ENCODE measurements at regions not wholly inside any gene's neighbourhood (a gene's known extent, or its start where the extent isn't known, plus 50 kb on each side); places are given as distances from the start of the nearest gene placed in this dataset.

- Histone ChIP-seq H3K27me3 (replicated peaks; ENCODE audit: insufficient read depth, low read depth, low read length, poor library complexity) (peaks cover 19% of the 10 kb centered on the region), H3K36me3 (ENCODE audit: insufficient read depth, low read length, poor library complexity, severe bottlenecking) (no peaks in the 10 kb centered on the region), H3K9me3 (ENCODE audit: low read depth, low read length, poor library complexity, severe bottlenecking) (no peaks in the 10 kb centered on the region), H3K4me3 (ENCODE audit: low read depth, low read length, poor library complexity, severe bottlenecking) (no peak overlapping the region), H3K4me1 (ENCODE audit: insufficient read depth, low read length, poor library complexity, severe bottlenecking) (no peaks in the 10 kb centered on the region), H3K27ac (ENCODE audit: low read depth, low read length, poor library complexity, severe bottlenecking) (no peak overlapping the region)
- DNase-seq (ENCODE audit: low spot score), result no peak
- no peak for TF ChIP-seq EZH2 (IDR thresholded peaks at IDR 0.05; ENCODE audit: borderline replicate concordance, low read depth, low read length, poor library complexity, severe bottlenecking)
- TF ChIP-seq CTCF (conservative IDR thresholded peaks at IDR 0.05; ENCODE audit: low read depth, low read length), result no peak
- no TSS peak for BruUV-seq (replicated peaks)
- POLR2A ChIA-PET (ENCODE audit: low non-redundant PET), result no interaction called here
- intact Hi-C loops (cut with micrococcal nuclease; ENCODE audit: unreplicated experiment), result loop anchor here (10.0 kb wide), 1 partner anchor 1242 kb away; no protein-coding TSS in a partner anchor
- CTCF ChIA-PET, result no interaction called here
Measured at GRCh38 chr13:72566526-72566925, 160.9 kb downstream of the MZT1 start.

- no peaks in the 10 kb centered on the region for H3K4me1 ChIP-seq (ENCODE audit: insufficient read depth, low read length, poor library complexity, severe bottlenecking)
- no peaks in the 10 kb centered on the region for H3K36me3 ChIP-seq (ENCODE audit: insufficient read depth, low read length, poor library complexity, severe bottlenecking)
- H3K27me3 ChIP-seq (replicated peaks; ENCODE audit: insufficient read depth, low read depth, low read length, poor library complexity), result peaks cover 13% of the 10 kb centered on the region
- no peak overlapping the region for H3K4me3 ChIP-seq (ENCODE audit: low read depth, low read length, poor library complexity, severe bottlenecking)
- no TSS peak for BruUV-seq (replicated peaks)
- no peaks in the 10 kb centered on the region for H3K9me3 ChIP-seq (ENCODE audit: low read depth, low read length, poor library complexity, severe bottlenecking)
- CTCF ChIA-PET, result no interaction called here
- no peak overlapping the region for H3K27ac ChIP-seq (ENCODE audit: low read depth, low read length, poor library complexity, severe bottlenecking)
- peak; percentile 42 for DNase-seq (ENCODE audit: low spot score)
- TF ChIP-seq CTCF (conservative IDR thresholded peaks at IDR 0.05; ENCODE audit: low read depth, low read length) (peak; percentile 73), EZH2 (IDR thresholded peaks at IDR 0.05; ENCODE audit: borderline replicate concordance, low read depth, low read length, poor library complexity, severe bottlenecking) (no peak)
- POLR2A ChIA-PET (ENCODE audit: low non-redundant PET), result no interaction called here
- intact Hi-C loops (cut with micrococcal nuclease; ENCODE audit: unreplicated experiment), result loop anchor here (10.0 kb wide), 1 partner anchor 1241 kb away; no protein-coding TSS in a partner anchor
Measured at GRCh38 chr13:72565893-72566292, 161.5 kb downstream of the MZT1 start.

DNA sequence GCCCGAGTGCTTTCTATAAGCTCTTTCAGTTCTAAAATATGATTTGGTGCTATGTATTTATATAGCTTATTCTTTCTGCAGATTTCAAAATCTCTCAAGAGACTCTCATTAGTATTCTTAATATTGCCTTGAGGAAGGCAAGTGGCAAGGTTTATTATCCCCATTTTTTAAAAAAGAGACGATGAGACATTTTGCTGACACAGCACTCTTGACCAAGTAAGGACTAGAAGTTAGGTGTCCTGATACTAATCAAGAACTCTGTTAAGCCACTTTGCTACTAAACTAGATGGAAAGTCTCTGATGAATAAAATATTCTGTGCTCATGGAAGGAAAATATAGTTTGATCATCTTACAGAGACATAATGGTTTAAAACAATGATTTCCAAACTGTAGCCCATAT lies 164.7 kb downstream of the MZT1 start:
- Histone ChIP-seq H3K4me3 (ENCODE audit: low read depth, low read length, poor library complexity, severe bottlenecking) (no peak overlapping the region), H3K27me3 (replicated peaks; ENCODE audit: insufficient read depth, low read depth, low read length, poor library complexity) (peaks cover 6% of the 10 kb centered on the region), H3K36me3 (ENCODE audit: insufficient read depth, low read length, poor library complexity, severe bottlenecking) (no peaks in the 10 kb centered on the region), H3K27ac (ENCODE audit: low read depth, low read length, poor library complexity, severe bottlenecking) (no peak overlapping the region), H3K9me3 (ENCODE audit: low read depth, low read length, poor library complexity, severe bottlenecking) (no peaks in the 10 kb centered on the region), H3K4me1 (ENCODE audit: insufficient read depth, low read length, poor library complexity, severe bottlenecking) (no peaks in the 10 kb centered on the region)
- ChIA-PET CTCF (no interaction called here), POLR2A (ENCODE audit: low non-redundant PET) (no interaction called here)
- intact Hi-C loops (cut with micrococcal nuclease; ENCODE audit: unreplicated experiment), result loop anchor here (10.0 kb wide), 1 partner anchor 1238 kb away; no protein-coding TSS in a partner anchor
- no peak for TF ChIP-seq CTCF (conservative IDR thresholded peaks at IDR 0.05; ENCODE audit: low read depth, low read length)
- TF ChIP-seq EZH2 (IDR thresholded peaks at IDR 0.05; ENCODE audit: borderline replicate concordance, low read depth, low read length, poor library complexity, severe bottlenecking), result no peak
- no peak for DNase-seq (ENCODE audit: low spot score)
- BruUV-seq (replicated peaks), result no TSS peak
